Fibroblast of the aortic adventitia (primary cell): ENCODE measurements at regions not wholly inside any gene's neighbourhood (a gene's known extent, or its start where the extent isn't known, plus 50 kb on each side); places are given as distances from the start of the nearest gene placed in this dataset.

Experiments
- DNase-seq: peaks from one replicate; pipeline ENCODE4 v3.0.0-alpha.2; 2010; ENCODE audit warnings: low read depth
- H3K4me3 ChIP-seq: 2 replicates; pipeline ENCODE4 v1.5.1; 2011; ENCODE audit warnings: low read depth, mild to moderate bottlenecking, control low read depth, low read length, moderate library complexity
- TF ChIP-seq, protein P1 (sequence below): IDR thresholded peaks from 2 replicates; pipeline ENCODE4 v1.5.1; 2011; ENCODE audit warnings: mild to moderate bottlenecking, low read length, control low read depth, inconsistent platforms; ENCODE audit not compliant: insufficient read depth

DNA sequence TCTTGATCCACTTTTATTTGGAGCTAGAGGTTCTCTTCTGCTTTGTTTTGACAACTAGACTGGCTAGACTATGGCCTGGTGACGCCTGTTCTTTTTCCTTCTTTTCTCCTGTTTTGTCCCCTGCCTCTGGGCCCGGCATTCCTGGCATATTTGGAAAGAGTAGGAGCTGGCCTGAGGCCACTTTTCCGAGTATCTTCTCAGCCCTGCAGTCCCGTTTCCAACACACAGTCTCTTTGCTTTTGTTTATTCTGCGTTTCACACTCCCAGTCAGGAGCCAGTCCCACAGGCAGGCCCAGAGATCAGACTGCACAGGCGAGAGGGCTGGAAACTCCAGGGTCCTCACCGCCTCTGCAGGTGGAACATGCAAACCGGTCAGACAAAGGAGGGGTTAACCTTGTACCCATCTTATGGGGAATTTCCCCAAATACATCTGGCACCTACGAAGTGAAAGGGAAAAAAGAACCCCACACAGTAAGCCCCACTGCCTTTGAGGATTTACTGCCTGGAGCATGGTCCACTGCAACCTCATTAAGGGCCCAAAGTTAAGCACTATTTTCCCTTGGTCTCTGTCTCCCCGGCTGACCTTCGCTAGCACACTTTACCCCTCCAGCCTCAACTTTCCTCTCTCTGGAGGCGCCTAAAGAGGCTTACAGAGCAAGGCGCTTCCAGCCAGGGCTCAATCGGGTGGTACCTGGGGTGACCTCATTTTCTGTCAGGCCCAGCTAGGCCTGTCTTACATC, 141.1 kb downstream of the TOMM20 start:
- DNase-seq: peak; percentile 93
- TF ChIP-seq, protein P1, sequence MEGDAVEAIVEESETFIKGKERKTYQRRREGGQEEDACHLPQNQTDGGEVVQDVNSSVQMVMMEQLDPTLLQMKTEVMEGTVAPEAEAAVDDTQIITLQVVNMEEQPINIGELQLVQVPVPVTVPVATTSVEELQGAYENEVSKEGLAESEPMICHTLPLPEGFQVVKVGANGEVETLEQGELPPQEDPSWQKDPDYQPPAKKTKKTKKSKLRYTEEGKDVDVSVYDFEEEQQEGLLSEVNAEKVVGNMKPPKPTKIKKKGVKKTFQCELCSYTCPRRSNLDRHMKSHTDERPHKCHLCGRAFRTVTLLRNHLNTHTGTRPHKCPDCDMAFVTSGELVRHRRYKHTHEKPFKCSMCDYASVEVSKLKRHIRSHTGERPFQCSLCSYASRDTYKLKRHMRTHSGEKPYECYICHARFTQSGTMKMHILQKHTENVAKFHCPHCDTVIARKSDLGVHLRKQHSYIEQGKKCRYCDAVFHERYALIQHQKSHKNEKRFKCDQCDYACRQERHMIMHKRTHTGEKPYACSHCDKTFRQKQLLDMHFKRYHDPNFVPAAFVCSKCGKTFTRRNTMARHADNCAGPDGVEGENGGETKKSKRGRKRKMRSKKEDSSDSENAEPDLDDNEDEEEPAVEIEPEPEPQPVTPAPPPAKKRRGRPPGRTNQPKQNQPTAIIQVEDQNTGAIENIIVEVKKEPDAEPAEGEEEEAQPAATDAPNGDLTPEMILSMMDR: no peak
- no peak overlapping the region for H3K4me3 ChIP-seq

- no peak for DNase-seq
- no peak overlapping the region for H3K4me3 ChIP-seq
- TF ChIP-seq, protein P1: no peak
Measured at GRCh38 chr1:234986750-234987414, 141.8 kb downstream of the TOMM20 start.

GRCh38 chr1:234985516-234986294, 142.9 kb downstream of the TOMM20 start:
- TF ChIP-seq, protein P1: no peak
- H3K4me3 ChIP-seq: no peak overlapping the region
- no peak for DNase-seq

DNA sequence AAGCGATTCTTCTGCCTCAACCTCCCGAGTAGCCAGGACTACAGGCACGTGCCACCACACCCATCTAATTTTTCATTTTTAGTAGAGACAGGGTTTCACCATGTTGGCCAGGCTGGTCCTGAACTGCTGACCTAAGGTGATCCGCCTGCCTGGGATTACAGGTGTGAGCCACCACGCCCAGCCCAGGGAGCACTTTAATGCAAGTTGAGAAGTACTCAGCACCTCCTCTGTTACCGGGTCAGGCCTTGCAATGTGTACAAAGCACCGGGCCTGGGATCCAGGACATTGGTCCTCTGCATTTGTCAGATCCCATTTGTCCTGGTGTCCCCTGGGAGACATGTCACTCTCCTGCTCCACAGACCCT, 143.6 kb downstream of the TOMM20 start:
- TF ChIP-seq, protein P1: no peak
- H3K4me3 ChIP-seq: no peak overlapping the region
- DNase-seq: no peak

DNA sequence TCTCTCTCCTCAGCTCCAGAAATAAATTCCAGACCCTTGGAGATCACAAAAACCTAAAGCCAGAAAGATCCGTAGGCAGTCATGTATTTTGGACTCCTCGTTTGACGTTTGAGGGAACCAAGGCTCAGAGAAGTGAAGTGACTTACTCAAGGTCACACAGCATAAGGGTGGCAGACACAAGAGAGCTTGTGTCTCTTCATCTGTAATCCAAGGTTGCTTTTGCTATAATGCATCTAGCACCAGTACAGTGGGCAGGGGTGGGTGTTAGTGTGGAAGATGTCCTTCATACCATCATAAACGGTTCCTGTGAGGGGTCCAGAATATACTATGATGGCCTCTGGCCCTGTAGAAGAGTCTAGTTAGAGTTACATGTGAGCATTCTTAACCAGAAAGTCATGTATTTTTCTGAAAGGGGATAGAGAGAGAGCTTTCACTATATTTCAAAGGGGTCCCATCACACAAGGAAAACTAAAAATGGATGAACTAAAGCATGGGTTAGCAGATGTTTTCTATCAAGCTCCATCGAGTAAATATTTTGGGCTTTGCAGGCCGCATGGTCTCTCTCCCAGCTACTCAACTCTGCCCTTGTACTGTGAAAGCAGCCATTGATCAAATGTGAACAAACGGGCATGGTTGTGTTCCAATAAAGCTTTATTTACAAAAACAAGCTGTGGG, 144.9 kb downstream of the TOMM20 start:
- TF ChIP-seq, protein P1: no peak
- H3K4me3 ChIP-seq: no peak overlapping the region
- DNase-seq: no peak

- TF ChIP-seq, protein P1: no peak
- H3K4me3 ChIP-seq: no peak overlapping the region
- DNase-seq: no peak
Measured at GRCh38 chr1:234981758-234982157, 146.9 kb downstream of the TOMM20 start.
